ENCODE measurements at regions not wholly inside any gene's neighbourhood (a gene's known extent, or its start where the extent isn't known, plus 50 kb on each side); places are given as distances from the start of the nearest gene placed in this dataset.

- Histone ChIP-seq H3K27ac (peak overlapping the region in 2 of 12 donors; percentile 1 to 75), H3K4me1 (peaks cover 0 to 48% (median 6%) of the 10 kb centered on the region in 12 donors), H3K9me3 (no peaks in the 10 kb centered on the region), H3K4me3 (peak overlapping the region in 1 of 12 donors; percentile 3), H3K27me3 (no peaks in the 10 kb centered on the region), H3K36me3 (no peaks in the 10 kb centered on the region)
- ATAC-seq (peak in 3 of 4 donors; percentile 61 to 67 (median 64)), DNase-seq (no peak)
- intact Hi-C loops (cut with DNase I): no loop called here
- TF ChIP-seq CTCF (IDR thresholded peaks at IDR 0.05) (no peak), POLR2A (IDR thresholded peaks at IDR 0.05) (no peak)
- 59 to 67% (median 62%) methylated on average over 11 of the region's 11 CpGs for WGBS, 4 donors
Measured at GRCh38 chr6:139533573-139534471, 159.4 kb upstream of the CITED2 start.

- Histone ChIP-seq H3K4me1 (peaks cover 0 to 54% (median 6%) of the 10 kb centered on the region in 12 donors), H3K27ac (peak overlapping the region in 2 of 12 donors; percentile 1 to 75)
- no peak for ATAC-seq
Measured at GRCh38 chr6:139533171-139533570, 158.7 kb upstream of the CITED2 start.

GRCh38 chr6:139531148-139532115 lies 157.0 kb upstream of the CITED2 start:
- peak overlapping the region in 1 of 12 donors; percentile 76 for H3K27ac ChIP-seq
- no peaks in the 10 kb centered on the region for H3K9me3 ChIP-seq
- DNase-seq: no peak
- no peak overlapping the region for H3K4me3 ChIP-seq
- ATAC-seq: no peak
- peaks cover 0 to 54% (median 6%) of the 10 kb centered on the region in 12 donors for H3K4me1 ChIP-seq
- intact Hi-C loops (cut with DNase I): no loop called here
- no peak for TF ChIP-seq POLR2A (IDR thresholded peaks at IDR 0.05)
- no peaks in the 10 kb centered on the region for H3K27me3 ChIP-seq
- H3K36me3 ChIP-seq: no peaks in the 10 kb centered on the region
- WGBS, 4 donors: 82 to 91% (median 86%) methylated on average over 8 of the region's 8 CpGs

More at GRCh38 chr6:139533171-139533570, 158.7 kb upstream of the CITED2 start:
- TF ChIP-seq CTCF (IDR thresholded peaks at IDR 0.05): no peak
- TF ChIP-seq POLR2A (IDR thresholded peaks at IDR 0.05): no peak
- intact Hi-C loops (cut with DNase I): no loop called here
- Histone ChIP-seq H3K27me3 (no peaks in the 10 kb centered on the region), H3K4me3 (no peak overlapping the region), H3K9me3 (no peaks in the 10 kb centered on the region), H3K36me3 (no peaks in the 10 kb centered on the region)
- WGBS, 4 donors: 83 to 89% (median 88%) methylated on average over 4 of the region's 4 CpGs
- no peak for DNase-seq

GRCh38 chr6:139530561-139530960 lies 156.1 kb upstream of the CITED2 start:
- ATAC-seq (no peak), DNase-seq (no peak)
- 84 to 88% (median 86%) methylated on average over 7 of the region's 7 CpGs for WGBS, 4 donors
- Histone ChIP-seq H3K4me1 (peaks cover 0 to 54% (median 6%) of the 10 kb centered on the region in 12 donors), H3K27me3 (no peaks in the 10 kb centered on the region), H3K9me3 (no peaks in the 10 kb centered on the region), H3K36me3 (no peaks in the 10 kb centered on the region), H3K4me3 (no peak overlapping the region), H3K27ac (peak overlapping the region in 1 of 12 donors; percentile 76)
- intact Hi-C loops (cut with DNase I): no loop called here
- TF ChIP-seq CTCF (IDR thresholded peaks at IDR 0.05) (no peak), POLR2A (IDR thresholded peaks at IDR 0.05) (no peak)

All from heart left ventricle (tissue), 16 donors.